Ascending aorta (tissue), 2 donors: ENCODE measurements at regions not wholly inside any gene's neighbourhood (a gene's known extent, or its start where the extent isn't known, plus 50 kb on each side); places are given as distances from the start of the nearest gene placed in this dataset.

Source experiments
- DNase-seq, 2 donors: peaks; one replicate each; pipeline ENCODE4 v3.0.0-alpha.2; 2019; ENCODE audit warnings: low spot score in 2 of 2
- H3K27ac ChIP-seq, 2 donors: fragments of 200-600 bp; sonication (generic); one replicate each; pipeline ENCODE4 v1.5.1; 2016 to 2017; ENCODE audit warnings: mild to moderate bottlenecking in 1 of 2
- H3K27me3 ChIP-seq: fragments of 200-600 bp; sonication (generic); one replicate; pipeline ENCODE4 v1.5.1; 2017
- H3K36me3 ChIP-seq, 2 donors: fragments of 200-600 bp; sonication (generic); one replicate each; pipeline ENCODE4 v1.5.1; 2016
- H3K4me1 ChIP-seq, 2 donors: fragments of 200-600 bp; sonication (generic); one replicate each; pipeline ENCODE4 v1.5.1; 2016 to 2017; ENCODE audit warnings: mild to moderate bottlenecking in 1 of 2
- H3K4me3 ChIP-seq, 2 donors: fragments of 200-600 bp; sonication (generic); one replicate each; pipeline ENCODE4 v1.5.1; 2016 to 2017; ENCODE audit warnings: mild to moderate bottlenecking in 1 of 2
- H3K9me3 ChIP-seq, 2 donors: fragments of 200-600 bp; sonication (generic); one replicate each; pipeline ENCODE4 v1.5.1; 2016
- intact Hi-C: fragments of 100-400 bp; cut with DNase I; formaldehyde crosslinking; loops from one replicate; pipeline ENCODE4 v1.15.1; 2023
- TF ChIP-seq, protein P1 (sequence below), 3 experiments: fragments of 200-600 bp in 2 of 3; fragments of 450-650 bp in 1 of 3; sonication (generic) in 2 of 3; IDR thresholded peaks; one replicate each; pipeline ENCODE4 v1.5.1; 2016 to 2019; ENCODE audit warnings: antibody characterized with exemption in 3 of 3, mild to moderate bottlenecking in 1 of 3, moderate library complexity in 1 of 3

DNA sequence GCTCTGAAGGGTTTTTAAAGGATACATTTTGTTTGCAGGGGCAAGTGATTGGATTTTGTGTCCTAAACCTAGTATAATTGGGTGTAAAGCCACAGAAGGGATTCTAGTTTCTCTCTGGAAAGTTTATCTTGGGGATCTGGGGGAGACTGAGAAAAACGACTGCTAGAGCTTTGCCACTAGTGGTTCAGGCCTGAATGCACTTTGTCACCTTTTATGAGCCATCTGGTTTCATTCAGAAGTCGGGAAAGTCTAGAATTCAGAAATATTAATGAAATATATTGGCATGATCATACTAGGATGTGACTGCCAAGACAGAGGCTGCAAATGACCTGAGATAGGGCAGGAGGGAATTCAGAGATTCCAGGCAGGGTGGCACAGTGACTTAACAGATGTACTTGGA is 111.5 kb upstream of the KCNK2 start:
- TF ChIP-seq, protein P1, sequence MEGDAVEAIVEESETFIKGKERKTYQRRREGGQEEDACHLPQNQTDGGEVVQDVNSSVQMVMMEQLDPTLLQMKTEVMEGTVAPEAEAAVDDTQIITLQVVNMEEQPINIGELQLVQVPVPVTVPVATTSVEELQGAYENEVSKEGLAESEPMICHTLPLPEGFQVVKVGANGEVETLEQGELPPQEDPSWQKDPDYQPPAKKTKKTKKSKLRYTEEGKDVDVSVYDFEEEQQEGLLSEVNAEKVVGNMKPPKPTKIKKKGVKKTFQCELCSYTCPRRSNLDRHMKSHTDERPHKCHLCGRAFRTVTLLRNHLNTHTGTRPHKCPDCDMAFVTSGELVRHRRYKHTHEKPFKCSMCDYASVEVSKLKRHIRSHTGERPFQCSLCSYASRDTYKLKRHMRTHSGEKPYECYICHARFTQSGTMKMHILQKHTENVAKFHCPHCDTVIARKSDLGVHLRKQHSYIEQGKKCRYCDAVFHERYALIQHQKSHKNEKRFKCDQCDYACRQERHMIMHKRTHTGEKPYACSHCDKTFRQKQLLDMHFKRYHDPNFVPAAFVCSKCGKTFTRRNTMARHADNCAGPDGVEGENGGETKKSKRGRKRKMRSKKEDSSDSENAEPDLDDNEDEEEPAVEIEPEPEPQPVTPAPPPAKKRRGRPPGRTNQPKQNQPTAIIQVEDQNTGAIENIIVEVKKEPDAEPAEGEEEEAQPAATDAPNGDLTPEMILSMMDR (IDR thresholded peaks at IDR 0.05) = no peak
- Histone ChIP-seq H3K36me3 (no peaks in the 10 kb centered on the region), H3K4me1 (no peaks in the 10 kb centered on the region), H3K27me3 (no peaks in the 10 kb centered on the region), H3K27ac (no peak overlapping the region), H3K4me3 (no peak overlapping the region), H3K9me3 (no peaks in the 10 kb centered on the region)
- intact Hi-C loops = no loop called here
- DNase-seq = no peak

DNA sequence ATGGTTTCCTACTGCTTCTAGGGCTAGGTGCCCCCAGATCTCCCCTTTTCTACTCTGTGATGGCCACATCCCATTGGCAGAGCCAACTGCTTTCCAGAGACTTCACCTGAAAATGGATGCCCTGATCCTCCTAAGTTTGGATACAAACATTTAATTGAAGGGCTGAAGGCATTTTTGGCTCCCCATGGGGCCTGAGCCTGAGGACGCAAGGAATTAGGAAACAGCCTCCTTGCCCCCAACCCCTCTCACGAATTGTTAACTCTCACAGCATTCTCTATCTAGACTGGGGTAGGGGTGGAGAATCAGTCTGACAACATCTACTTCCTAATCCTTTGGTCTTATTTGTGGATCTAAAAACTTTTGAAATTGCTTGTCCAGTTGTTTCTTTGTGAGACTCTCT is 108.5 kb upstream of the KCNK2 start:
- Histone ChIP-seq H3K4me3 (no peak overlapping the region), H3K27ac (no peak overlapping the region), H3K36me3 (no peaks in the 10 kb centered on the region), H3K9me3 (no peaks in the 10 kb centered on the region), H3K4me1 (no peaks in the 10 kb centered on the region), H3K27me3 (no peaks in the 10 kb centered on the region)
- DNase-seq = no peak
- TF ChIP-seq, protein P1 (IDR thresholded peaks at IDR 0.05) = no peak
- intact Hi-C loops = no loop called here

DNA sequence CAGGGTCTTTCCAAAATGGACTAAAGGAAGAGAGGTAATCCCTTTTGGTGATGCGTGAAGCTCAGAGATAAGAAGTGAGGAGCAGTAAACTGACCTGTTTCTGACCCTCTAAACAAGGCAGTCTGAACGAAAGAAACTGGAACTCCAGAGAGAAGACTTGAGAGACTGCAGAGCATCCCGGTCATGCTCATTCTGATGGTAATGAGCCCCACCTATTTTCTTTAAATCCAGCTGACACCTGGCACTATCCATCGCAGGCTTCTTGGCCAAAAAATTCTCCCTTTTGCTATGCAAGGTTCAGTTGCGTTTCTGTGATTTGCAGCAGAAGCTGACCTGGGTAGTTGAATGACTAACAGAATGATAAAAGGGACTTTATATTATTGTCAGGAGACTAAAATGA is 105.9 kb upstream of the KCNK2 start:
- H3K27ac ChIP-seq = no peak overlapping the region
- no peak overlapping the region for H3K4me3 ChIP-seq
- intact Hi-C loops = no loop called here
- TF ChIP-seq, protein P1 (IDR thresholded peaks at IDR 0.05) = no peak
- no peaks in the 10 kb centered on the region for H3K36me3 ChIP-seq
- no peaks in the 10 kb centered on the region for H3K9me3 ChIP-seq
- no peak for DNase-seq
- no peaks in the 10 kb centered on the region for H3K4me1 ChIP-seq
- H3K27me3 ChIP-seq = no peaks in the 10 kb centered on the region

DNA sequence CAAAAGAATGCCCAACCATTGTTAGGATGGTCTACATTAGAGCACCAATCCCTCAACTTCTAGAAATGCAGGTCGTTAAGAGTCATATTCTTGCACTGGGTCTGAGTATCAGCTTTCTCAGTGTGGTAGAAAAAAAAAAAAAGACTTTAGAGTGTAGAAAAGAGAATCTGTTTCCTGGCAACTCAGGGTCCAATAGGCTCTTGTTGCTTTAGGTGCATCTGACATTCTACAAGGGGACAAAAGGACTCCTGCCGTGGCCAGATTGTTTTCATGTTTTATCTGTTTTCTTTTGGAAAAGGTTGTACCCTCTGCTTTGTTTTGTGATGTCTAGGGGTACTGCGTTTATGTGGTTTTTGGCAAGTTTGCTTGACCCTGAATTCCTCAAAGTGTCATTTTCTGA is 105.4 kb upstream of the KCNK2 start:
- TF ChIP-seq, protein P1 (IDR thresholded peaks at IDR 0.05) = no peak
- no peak overlapping the region for H3K4me3 ChIP-seq
- intact Hi-C loops = no loop called here

DNA sequence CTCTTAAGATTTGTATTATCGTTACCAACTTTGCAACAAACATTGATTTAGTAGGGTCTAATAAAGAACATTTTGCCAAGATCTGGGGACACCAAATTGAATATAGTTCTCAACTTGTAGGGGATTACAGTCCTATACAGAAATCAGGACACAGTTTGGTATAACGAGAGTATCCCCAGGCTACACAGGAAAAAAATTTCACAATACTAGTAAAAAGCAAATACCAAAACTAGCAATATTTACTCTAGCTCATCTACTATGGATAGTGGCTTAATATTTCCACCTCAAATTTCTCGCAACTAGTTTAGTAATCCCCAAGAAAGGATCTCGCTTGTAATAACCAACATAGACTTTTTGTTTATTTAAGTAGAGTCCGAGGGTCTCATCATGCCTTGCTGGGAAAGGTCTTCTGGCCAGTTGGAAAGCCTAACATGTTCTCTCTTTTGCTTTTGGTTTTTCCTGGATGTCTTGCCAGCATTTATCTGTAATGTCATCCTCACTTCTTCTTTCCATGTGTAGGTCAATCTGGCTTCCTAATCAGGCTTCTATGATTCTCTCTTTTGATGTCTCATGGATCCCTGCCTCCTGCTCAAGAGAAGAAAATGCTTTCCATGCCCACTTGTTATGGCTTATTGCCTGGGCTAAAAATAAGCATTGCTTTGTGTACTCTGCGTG is 104.7 kb upstream of the KCNK2 start:
- intact Hi-C loops = no loop called here
- no peak overlapping the region for H3K27ac ChIP-seq
- H3K27me3 ChIP-seq = no peaks in the 10 kb centered on the region
- TF ChIP-seq, protein P1 (IDR thresholded peaks at IDR 0.05) = no peak
- no peak for DNase-seq
- H3K36me3 ChIP-seq = no peaks in the 10 kb centered on the region
- no peaks in the 10 kb centered on the region for H3K9me3 ChIP-seq
- H3K4me1 ChIP-seq = no peaks in the 10 kb centered on the region
- no peak overlapping the region for H3K4me3 ChIP-seq

More for the DNA sequence above, 105.4 kb upstream of the KCNK2 start:
- no peak for DNase-seq
- Histone ChIP-seq H3K9me3 (no peaks in the 10 kb centered on the region), H3K27ac (no peak overlapping the region), H3K4me1 (no peaks in the 10 kb centered on the region), H3K36me3 (no peaks in the 10 kb centered on the region), H3K27me3 (no peaks in the 10 kb centered on the region)

DNA sequence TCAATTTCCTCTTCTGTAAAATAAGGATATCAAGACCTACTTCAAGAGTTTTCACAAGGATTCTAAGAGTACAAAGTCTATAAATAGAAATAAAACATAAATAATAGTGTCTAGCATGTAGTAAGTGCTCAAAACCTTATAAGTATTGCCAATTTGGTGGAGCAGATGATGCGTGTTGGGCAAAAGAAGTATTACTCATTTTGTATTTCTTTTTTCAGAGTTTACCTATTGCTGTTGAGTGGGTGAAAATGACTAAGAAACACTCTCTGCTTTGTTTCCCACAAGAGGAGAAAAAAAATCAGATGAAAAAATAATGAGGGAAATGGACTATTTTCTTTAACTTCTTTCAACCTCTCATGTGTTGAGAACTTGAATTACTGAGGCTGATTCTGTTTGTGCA is 103.3 kb upstream of the KCNK2 start:
- TF ChIP-seq, protein P1 (IDR thresholded peaks at IDR 0.05) = no peak
- no peaks in the 10 kb centered on the region for H3K4me1 ChIP-seq
- intact Hi-C loops = no loop called here
- H3K27ac ChIP-seq = no peak overlapping the region
- no peak overlapping the region for H3K4me3 ChIP-seq
- no peaks in the 10 kb centered on the region for H3K36me3 ChIP-seq
- no peak for DNase-seq
- H3K9me3 ChIP-seq = no peaks in the 10 kb centered on the region
- H3K27me3 ChIP-seq = no peaks in the 10 kb centered on the region
